ENCODE measurements at regions not wholly inside any gene's neighbourhood (a gene's known extent, or its start where the extent isn't known, plus 50 kb on each side); places are given as distances from the start of the nearest gene placed in this dataset.

DNA sequence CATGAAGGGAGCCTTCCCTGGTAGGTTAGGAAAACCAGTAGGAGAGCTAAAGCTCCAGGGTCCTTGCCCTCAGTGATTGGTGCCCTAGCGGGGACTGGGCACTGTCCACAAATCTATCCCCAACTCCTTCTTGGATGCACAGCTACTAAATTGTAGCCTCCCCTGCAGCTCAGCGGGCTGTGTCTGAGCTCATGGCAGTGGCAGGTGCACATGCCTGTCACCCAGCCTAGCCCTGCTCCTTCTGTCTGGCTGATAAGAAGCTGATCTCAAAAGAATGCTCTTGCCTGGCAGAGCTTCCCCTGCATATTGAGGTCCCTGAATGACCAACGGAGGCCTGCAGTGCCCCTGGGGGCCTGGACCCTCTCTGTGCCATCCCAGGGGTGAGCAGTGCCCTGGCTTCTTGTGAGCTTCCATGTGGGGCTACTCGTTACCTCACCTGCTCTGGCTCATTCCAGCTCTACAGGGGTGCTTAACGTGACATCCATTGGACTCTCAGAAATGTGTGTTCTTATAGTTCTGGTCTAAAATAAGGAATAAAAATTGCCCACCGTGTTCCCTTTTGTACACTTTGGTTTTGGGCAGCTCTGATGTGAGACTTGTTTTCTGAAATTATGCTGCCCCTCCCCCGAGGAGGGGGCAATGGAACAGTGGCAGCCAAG lies 59.8 kb upstream of the ANTXRL start:
- in situ Hi-C loops (cut with MboI; ENCODE audit: low pct_unique_long_range_greater_than_20kb, low sequenced_read_pairs, unreplicated experiment) = no loop called here
- no peak for DNase-seq (ENCODE audit: low spot score)
- TF ChIP-seq, protein P1, sequence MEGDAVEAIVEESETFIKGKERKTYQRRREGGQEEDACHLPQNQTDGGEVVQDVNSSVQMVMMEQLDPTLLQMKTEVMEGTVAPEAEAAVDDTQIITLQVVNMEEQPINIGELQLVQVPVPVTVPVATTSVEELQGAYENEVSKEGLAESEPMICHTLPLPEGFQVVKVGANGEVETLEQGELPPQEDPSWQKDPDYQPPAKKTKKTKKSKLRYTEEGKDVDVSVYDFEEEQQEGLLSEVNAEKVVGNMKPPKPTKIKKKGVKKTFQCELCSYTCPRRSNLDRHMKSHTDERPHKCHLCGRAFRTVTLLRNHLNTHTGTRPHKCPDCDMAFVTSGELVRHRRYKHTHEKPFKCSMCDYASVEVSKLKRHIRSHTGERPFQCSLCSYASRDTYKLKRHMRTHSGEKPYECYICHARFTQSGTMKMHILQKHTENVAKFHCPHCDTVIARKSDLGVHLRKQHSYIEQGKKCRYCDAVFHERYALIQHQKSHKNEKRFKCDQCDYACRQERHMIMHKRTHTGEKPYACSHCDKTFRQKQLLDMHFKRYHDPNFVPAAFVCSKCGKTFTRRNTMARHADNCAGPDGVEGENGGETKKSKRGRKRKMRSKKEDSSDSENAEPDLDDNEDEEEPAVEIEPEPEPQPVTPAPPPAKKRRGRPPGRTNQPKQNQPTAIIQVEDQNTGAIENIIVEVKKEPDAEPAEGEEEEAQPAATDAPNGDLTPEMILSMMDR (IDR thresholded peaks at IDR 0.05; ENCODE audit: extremely low read depth, insufficient read depth, missing control alignments) = no peak

DNA sequence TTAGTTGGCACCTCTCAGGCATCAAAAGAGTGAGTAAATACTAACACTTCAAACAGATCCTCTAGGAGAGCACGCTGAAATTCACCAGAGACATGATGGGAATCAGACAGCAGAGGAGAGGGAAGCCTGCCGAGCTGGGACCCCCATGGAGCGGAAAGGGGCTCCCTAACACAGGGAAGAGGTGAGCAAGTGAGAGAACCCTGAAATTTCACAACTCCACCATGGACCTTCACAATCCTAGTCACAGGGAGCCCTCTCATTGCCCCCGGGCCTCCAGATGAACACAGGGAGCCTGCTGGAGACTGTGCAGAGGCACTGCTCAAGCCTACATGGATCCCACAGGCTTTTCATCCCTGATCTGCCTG lies 59.2 kb upstream of the ANTXRL start:
- DNase-seq (ENCODE audit: low spot score) = no peak
- in situ Hi-C loops (cut with MboI; ENCODE audit: low pct_unique_long_range_greater_than_20kb, low sequenced_read_pairs, unreplicated experiment) = no loop called here
- TF ChIP-seq, protein P1 (IDR thresholded peaks at IDR 0.05; ENCODE audit: extremely low read depth, insufficient read depth, missing control alignments) = no peak

DNA sequence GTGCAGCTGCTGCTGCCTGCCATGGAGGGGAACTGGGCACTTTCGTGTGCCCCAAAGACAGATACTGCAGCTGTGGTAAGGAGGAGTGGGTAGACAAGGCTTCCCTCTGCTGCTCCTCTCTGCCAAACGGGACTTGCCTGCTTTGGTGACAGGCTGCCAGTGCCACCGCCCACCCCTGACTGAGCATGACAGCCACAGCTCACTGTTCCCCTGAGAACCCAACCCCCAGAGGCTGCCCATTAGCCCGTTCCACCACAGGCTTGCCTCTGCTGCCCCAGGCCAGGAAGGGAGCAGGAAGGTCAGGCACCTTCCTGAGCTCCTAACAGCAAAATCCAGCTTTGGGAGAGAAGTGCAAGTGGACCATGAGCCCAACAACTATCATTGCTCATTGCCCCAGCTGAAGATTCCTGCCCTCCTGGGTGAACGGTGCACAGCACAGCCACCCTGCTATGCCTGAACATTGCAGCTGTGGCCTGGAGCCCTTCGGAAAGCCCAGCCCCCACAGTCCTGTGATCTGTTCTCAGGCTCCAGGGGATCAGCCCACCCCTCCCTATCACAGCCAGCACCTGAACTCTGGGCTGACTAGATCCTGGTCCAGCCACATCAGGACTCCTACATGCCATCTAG lies 58.7 kb upstream of the ANTXRL start:
- in situ Hi-C loops (cut with MboI; ENCODE audit: low pct_unique_long_range_greater_than_20kb, low sequenced_read_pairs, unreplicated experiment) = no loop called here

DNA sequence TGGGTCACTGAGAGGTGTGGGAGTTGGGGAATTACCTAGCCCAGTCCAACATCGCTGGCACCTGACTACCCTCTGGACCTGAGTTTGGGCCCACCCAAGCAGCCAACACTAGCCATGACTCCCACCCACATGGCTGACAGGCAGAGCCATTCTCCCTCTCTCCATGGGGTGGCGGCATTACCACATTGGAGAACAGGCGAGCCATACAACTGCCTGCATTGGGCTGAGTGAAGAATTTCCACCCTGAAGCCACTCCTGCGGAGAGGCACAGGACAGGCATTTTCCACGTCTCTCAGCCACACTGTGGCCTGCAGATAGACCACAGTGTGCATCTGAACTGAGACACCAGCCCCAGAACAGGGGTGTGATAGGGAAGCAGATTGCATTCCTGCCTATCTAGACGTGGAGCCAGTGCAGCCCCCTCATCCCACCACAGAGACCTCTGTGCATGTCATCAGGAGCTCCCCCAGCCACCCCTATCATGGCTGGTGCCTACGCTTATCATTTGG lies 58.2 kb upstream of the ANTXRL start:
- in situ Hi-C loops (cut with MboI; ENCODE audit: low pct_unique_long_range_greater_than_20kb, low sequenced_read_pairs, unreplicated experiment) = no loop called here
- DNase-seq (ENCODE audit: low spot score) = peak; percentile 78
- TF ChIP-seq, protein P1 (IDR thresholded peaks at IDR 0.05; ENCODE audit: extremely low read depth, insufficient read depth, missing control alignments) = peak; percentile 90

More for the DNA sequence above, 58.7 kb upstream of the ANTXRL start:
- no peak for DNase-seq (ENCODE audit: low spot score)
- TF ChIP-seq, protein P1 (IDR thresholded peaks at IDR 0.05; ENCODE audit: extremely low read depth, insufficient read depth, missing control alignments) = no peak

DNA sequence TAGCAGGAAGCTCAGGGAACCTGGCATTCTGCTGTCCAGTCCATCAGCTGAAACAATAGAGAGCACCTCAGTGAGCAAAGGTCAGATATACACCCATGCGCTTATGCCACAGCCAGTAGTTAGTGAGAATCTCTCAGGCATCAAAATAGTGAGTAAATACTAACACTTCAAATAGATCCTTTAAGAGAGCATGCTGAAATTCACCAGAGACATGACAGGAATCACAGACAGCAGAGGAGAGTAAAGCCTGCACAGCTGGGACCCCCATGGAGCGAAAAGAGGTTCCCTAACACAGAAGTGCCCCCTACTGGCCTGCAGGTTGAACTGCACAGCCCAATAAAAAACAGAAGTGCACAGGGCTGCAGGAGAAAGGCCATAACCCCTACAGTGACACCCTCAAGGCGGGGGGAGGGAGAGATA lies 57.6 kb upstream of the ANTXRL start:
- peak; percentile 55 for DNase-seq (ENCODE audit: low spot score)
- TF ChIP-seq, protein P1 (IDR thresholded peaks at IDR 0.05; ENCODE audit: extremely low read depth, insufficient read depth, missing control alignments) = peak; percentile 64
- in situ Hi-C loops (cut with MboI; ENCODE audit: low pct_unique_long_range_greater_than_20kb, low sequenced_read_pairs, unreplicated experiment) = no loop called here

DNA sequence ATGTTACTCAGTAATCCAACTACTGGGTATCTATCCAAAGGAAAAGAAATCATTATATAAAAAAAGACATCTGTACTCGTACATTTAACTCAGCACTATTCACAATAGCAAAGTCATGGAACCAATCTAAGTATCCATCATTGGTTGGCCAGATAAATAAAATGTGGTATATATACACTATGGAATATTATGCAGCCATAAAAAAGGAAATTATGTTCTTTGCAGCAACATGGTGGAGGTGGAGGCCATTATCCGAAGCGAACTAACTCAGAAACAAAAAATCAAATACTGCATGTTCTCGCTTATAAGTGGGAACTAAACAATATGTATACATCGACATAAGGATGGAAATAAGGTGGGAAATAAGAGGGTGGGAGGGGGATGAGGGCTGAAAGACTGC lies 56.2 kb upstream of the ANTXRL start:
- DNase-seq (ENCODE audit: low spot score) = no peak
- in situ Hi-C loops (cut with MboI; ENCODE audit: low pct_unique_long_range_greater_than_20kb, low sequenced_read_pairs, unreplicated experiment) = no loop called here
- TF ChIP-seq, protein P1 (IDR thresholded peaks at IDR 0.05; ENCODE audit: extremely low read depth, insufficient read depth, missing control alignments) = no peak
